ENCODE measurements at regions not wholly inside any gene's neighbourhood (a gene's known extent, or its start where the extent isn't known, plus 50 kb on each side); places are given as distances from the start of the nearest gene placed in this dataset.

GRCh38 chr12:83971781-83972180, 940.8 kb downstream of the SLC6A15 start:
- Histone ChIP-seq H3K27me3 (no peaks in the 10 kb centered on the region), H3K4me1 (no peaks in the 10 kb centered on the region), H3K9me3 (no peaks in the 10 kb centered on the region), H3K27ac (no peak overlapping the region), H3K36me3 (no peaks in the 10 kb centered on the region), H3K4me3 (no peak overlapping the region)
- DNase-seq (ENCODE audit: low spot score in 2 of 2) = no peak
- TF ChIP-seq POLR2A (IDR thresholded peaks at IDR 0.05) = no peak
- TF ChIP-seq EP300 (IDR thresholded peaks at IDR 0.05) = no peak
- TF ChIP-seq, protein P1, sequence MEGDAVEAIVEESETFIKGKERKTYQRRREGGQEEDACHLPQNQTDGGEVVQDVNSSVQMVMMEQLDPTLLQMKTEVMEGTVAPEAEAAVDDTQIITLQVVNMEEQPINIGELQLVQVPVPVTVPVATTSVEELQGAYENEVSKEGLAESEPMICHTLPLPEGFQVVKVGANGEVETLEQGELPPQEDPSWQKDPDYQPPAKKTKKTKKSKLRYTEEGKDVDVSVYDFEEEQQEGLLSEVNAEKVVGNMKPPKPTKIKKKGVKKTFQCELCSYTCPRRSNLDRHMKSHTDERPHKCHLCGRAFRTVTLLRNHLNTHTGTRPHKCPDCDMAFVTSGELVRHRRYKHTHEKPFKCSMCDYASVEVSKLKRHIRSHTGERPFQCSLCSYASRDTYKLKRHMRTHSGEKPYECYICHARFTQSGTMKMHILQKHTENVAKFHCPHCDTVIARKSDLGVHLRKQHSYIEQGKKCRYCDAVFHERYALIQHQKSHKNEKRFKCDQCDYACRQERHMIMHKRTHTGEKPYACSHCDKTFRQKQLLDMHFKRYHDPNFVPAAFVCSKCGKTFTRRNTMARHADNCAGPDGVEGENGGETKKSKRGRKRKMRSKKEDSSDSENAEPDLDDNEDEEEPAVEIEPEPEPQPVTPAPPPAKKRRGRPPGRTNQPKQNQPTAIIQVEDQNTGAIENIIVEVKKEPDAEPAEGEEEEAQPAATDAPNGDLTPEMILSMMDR (IDR thresholded peaks at IDR 0.05) = no peak
- 92 to 96% methylated on average over 3 of the region's 3 CpGs for WGBS, 2 donors

GRCh38 chr12:83960767-83961166, 951.8 kb downstream of the SLC6A15 start:
- WGBS, 2 donors = 80 to 89% methylated on average over 1 of the region's 1 CpG
- H3K9me3 ChIP-seq = no peaks in the 10 kb centered on the region
- no peak for DNase-seq (ENCODE audit: low spot score in 2 of 2)

GRCh38 chr12:83958997-83959396, 953.6 kb downstream of the SLC6A15 start:
- H3K36me3 ChIP-seq = no peaks in the 10 kb centered on the region
- no peaks in the 10 kb centered on the region for H3K27me3 ChIP-seq
- 55 to 59% methylated on average over 2 of the region's 2 CpGs for WGBS, 2 donors
- no peak overlapping the region for H3K4me3 ChIP-seq
- peaks cover 0 to 2% (median 0%) of the 10 kb centered on the region in 4 donors for H3K4me1 ChIP-seq
- TF ChIP-seq, protein P1 (IDR thresholded peaks at IDR 0.05) = no peak
- TF ChIP-seq POLR2A (IDR thresholded peaks at IDR 0.05) (no peak), EP300 (IDR thresholded peaks at IDR 0.05) (no peak)
- H3K27ac ChIP-seq = no peak overlapping the region
- H3K9me3 ChIP-seq = no peaks in the 10 kb centered on the region
- no peak for DNase-seq (ENCODE audit: low spot score in 2 of 2)

More at GRCh38 chr12:83960767-83961166, 951.8 kb downstream of the SLC6A15 start:
- no peaks in the 10 kb centered on the region for H3K4me1 ChIP-seq
- H3K27ac ChIP-seq = no peak overlapping the region
- H3K36me3 ChIP-seq = no peaks in the 10 kb centered on the region
- no peak for TF ChIP-seq EP300 (IDR thresholded peaks at IDR 0.05)
- TF ChIP-seq, protein P1 (IDR thresholded peaks at IDR 0.05) = no peak
- no peak for TF ChIP-seq POLR2A (IDR thresholded peaks at IDR 0.05)
- H3K4me3 ChIP-seq = no peak overlapping the region
- no peaks in the 10 kb centered on the region for H3K27me3 ChIP-seq

- Histone ChIP-seq H3K27me3 (no peaks in the 10 kb centered on the region), H3K36me3 (no peaks in the 10 kb centered on the region), H3K9me3 (peaks cover 0 to 13% (median 0%) of the 10 kb centered on the region in 4 donors), H3K4me3 (no peak overlapping the region), H3K4me1 (peaks cover 0 to 3% (median 0%) of the 10 kb centered on the region in 4 donors), H3K27ac (no peak overlapping the region)
- WGBS, 2 donors = 75 to 79% methylated on average over 3 of the region's 3 CpGs
- no peak for TF ChIP-seq EP300 (IDR thresholded peaks at IDR 0.05)
- TF ChIP-seq, protein P1 (IDR thresholded peaks at IDR 0.05) = no peak
- no peak for TF ChIP-seq POLR2A (IDR thresholded peaks at IDR 0.05)
- DNase-seq (ENCODE audit: low spot score in 2 of 2) = no peak
Measured at GRCh38 chr12:83954956-83955601, 957.5 kb downstream of the SLC6A15 start.

- Histone ChIP-seq H3K9me3 (peaks cover 0 to 13% (median 0%) of the 10 kb centered on the region in 4 donors), H3K36me3 (no peaks in the 10 kb centered on the region), H3K27ac (no peak overlapping the region), H3K4me3 (no peak overlapping the region), H3K27me3 (no peaks in the 10 kb centered on the region), H3K4me1 (peaks cover 0 to 3% (median 0%) of the 10 kb centered on the region in 4 donors)
- TF ChIP-seq POLR2A (IDR thresholded peaks at IDR 0.05) = no peak
- TF ChIP-seq, protein P1 (IDR thresholded peaks at IDR 0.05) = no peak
- no peak for TF ChIP-seq EP300 (IDR thresholded peaks at IDR 0.05)
- 47 to 60% methylated on average over 2 of the region's 2 CpGs for WGBS, 2 donors
- no peak for DNase-seq (ENCODE audit: low spot score in 2 of 2)
Measured at GRCh38 chr12:83954071-83954789, 958.4 kb downstream of the SLC6A15 start.
